Neuronal stem cell (in vitro differentiated cells): ENCODE measurements at regions not wholly inside any gene's neighbourhood (a gene's known extent, or its start where the extent isn't known, plus 50 kb on each side); places are given as distances from the start of the nearest gene placed in this dataset.

Source experiments
- DNase-seq: peaks from one replicate; pipeline ENCODE4 v3.0.0-alpha.2; 2013; ENCODE audit warnings: low spot score
- H2AFZ ChIP-seq: one replicate; pipeline ENCODE4 v1.6.1; 2013; ENCODE audit warnings: mild to moderate bottlenecking, low read length, inconsistent platforms
- H2AK5ac ChIP-seq: 2 replicates; pipeline ENCODE4 v1.6.1; 2013; ENCODE audit warnings: low read depth, mild to moderate bottlenecking, inconsistent platforms, low read length, moderate library complexity, mixed read lengths
- H2BK120ac ChIP-seq: 2 replicates; pipeline ENCODE4 v1.6.1; 2013; ENCODE audit warnings: low read depth, mild to moderate bottlenecking, inconsistent platforms, low read length, moderate library complexity, mixed read lengths
- H2BK12ac ChIP-seq: one replicate; pipeline ENCODE4 v1.6.1; 2013; ENCODE audit warnings: low read length, inconsistent platforms
- H2BK15ac ChIP-seq: 2 replicates; pipeline ENCODE4 v1.6.1; 2013; ENCODE audit warnings: mild to moderate bottlenecking, low read length, inconsistent platforms, mixed read lengths
- H2BK5ac ChIP-seq: one replicate; pipeline ENCODE4 v1.6.1; 2013; ENCODE audit warnings: inconsistent platforms, mild to moderate bottlenecking, low read length, moderate library complexity
- H3K14ac ChIP-seq: one replicate; pipeline ENCODE4 v1.6.1; 2013; ENCODE audit warnings: low read length, inconsistent platforms
- H3K18ac ChIP-seq: 2 replicates; pipeline ENCODE4 v1.6.1; 2013; ENCODE audit warnings: low read length, inconsistent platforms
- H3K23ac ChIP-seq: 2 replicates; pipeline ENCODE4 v1.6.1; 2013; ENCODE audit warnings: low read depth, mild to moderate bottlenecking, mixed read lengths, low read length, inconsistent platforms; ENCODE audit not compliant: poor library complexity
- H3K27ac ChIP-seq: replicated peaks from 3 replicates; pipeline ENCODE4 v1.5.1; 2013; ENCODE audit warnings: low read length, inconsistent platforms
- H3K27me3 ChIP-seq, 3 experiments: 2 replicates each; pipeline ENCODE4 v1.6.1; 2013; ENCODE audit warnings: low read length in 3 of 3, mild to moderate bottlenecking in 2 of 3, inconsistent platforms in 1 of 3, low read depth in 1 of 3, mixed read lengths in 1 of 3, moderate library complexity in 1 of 3; ENCODE audit not compliant: control insufficient read depth in 3 of 3, insufficient read depth in 3 of 3
- H3K36me3 ChIP-seq, 2 donors: replicated peaks in 1 of 2; 2 replicates each; pipeline ENCODE4 v1.6.1; 2013; ENCODE audit warnings: low read length in 2 of 2; ENCODE audit not compliant: control insufficient read depth in 2 of 2, insufficient read depth in 2 of 2
- H3K4ac ChIP-seq: 2 replicates; pipeline ENCODE4 v1.6.1; 2013; ENCODE audit warnings: inconsistent platforms, mild to moderate bottlenecking, low read length, moderate library complexity
- H3K4me1 ChIP-seq, 2 donors: 1 replicate in 1 of 2; 2 replicates in 1 of 2; pipeline ENCODE4 v1.6.1; 2013; ENCODE audit warnings: low read length in 2 of 2, low read depth in 1 of 2; ENCODE audit not compliant: control insufficient read depth in 2 of 2, insufficient read depth in 1 of 2
- H3K4me2 ChIP-seq: one replicate; pipeline ENCODE4 v1.6.1; 2013; ENCODE audit warnings: mild to moderate bottlenecking, low read length, inconsistent platforms; ENCODE audit not compliant: insufficient read depth, poor library complexity, severe bottlenecking
- H3K4me3 ChIP-seq, 2 donors: 2 replicates each; pipeline ENCODE4 v1.5.1; 2013; ENCODE audit warnings: low read length in 2 of 2, mild to moderate bottlenecking in 2 of 2, inconsistent platforms in 1 of 2, moderate library complexity in 1 of 2
- H3K79me1 ChIP-seq: one replicate; pipeline ENCODE4 v1.6.1; 2013; ENCODE audit warnings: low read depth, mild to moderate bottlenecking, inconsistent platforms, low read length, moderate library complexity
- H3K9ac ChIP-seq: one replicate; pipeline ENCODE4 v1.6.1; 2013; ENCODE audit warnings: mild to moderate bottlenecking, low read depth, low read length, inconsistent platforms; ENCODE audit not compliant: poor library complexity
- H3K9me3 ChIP-seq, 2 donors: replicated peaks in 1 of 2; 2 replicates each; pipeline versions ENCODE3 to v1.6.1; 2013; ENCODE audit warnings: low read length in 2 of 2, mild to moderate bottlenecking in 2 of 2, inconsistent platforms in 1 of 2, low read depth in 1 of 2, mixed read lengths in 1 of 2, moderate library complexity in 1 of 2; ENCODE audit not compliant: control insufficient read depth in 2 of 2, insufficient read depth in 1 of 2
- H4K8ac ChIP-seq: one replicate; pipeline ENCODE4 v1.6.1; 2013; ENCODE audit warnings: low read depth, mild to moderate bottlenecking, inconsistent platforms, low read length, moderate library complexity
- H4K91ac ChIP-seq: one replicate; pipeline ENCODE4 v1.6.1; 2013; ENCODE audit warnings: low read length, low read depth, mild to moderate bottlenecking, inconsistent platforms; ENCODE audit not compliant: poor library complexity
- WGBS, 2 donors: extraction: QIAGEN DNeasy Blood & Tissue Kit; methylation state at CpG; one replicate each; pipeline ENCODE4 v1.1.7; 2013; ENCODE audit warnings: missing lambda C conversion rate in 2 of 2, mixed read lengths in 1 of 2; ENCODE audit not compliant: insufficient read length in 2 of 2, insufficient replicate concordance in 1 of 2; ENCODE audit errors: extremely low coverage in 2 of 2; 5-methylcytosine and 5-hydroxymethylcytosine counted together

GRCh38 chr16:16882766-16883165, 503.8 kb downstream of the NPIPA7 start:
- no peaks in the 10 kb centered on the region for H3K27me3 ChIP-seq
- H2AK5ac ChIP-seq = no peak overlapping the region
- H3K23ac ChIP-seq = no peak overlapping the region
- no peak overlapping the region for H2BK15ac ChIP-seq
- no peak overlapping the region for H4K8ac ChIP-seq
- no peaks in the 10 kb centered on the region for H3K9me3 ChIP-seq
- no peak overlapping the region for H3K27ac ChIP-seq
- no peaks in the 10 kb centered on the region for H3K36me3 ChIP-seq
- no peak overlapping the region for H2AFZ ChIP-seq
- no peak for DNase-seq
- whole genome bisulfite sequencing, 2 donors = no CpG with 5 or more reads among the region's 3 CpGs
- H3K9ac ChIP-seq = no peak overlapping the region
- no peak overlapping the region for H3K4me2 ChIP-seq
- H4K91ac ChIP-seq = no peak overlapping the region
- H2BK5ac ChIP-seq = no peak overlapping the region
- H3K4ac ChIP-seq = no peak overlapping the region
- H3K18ac ChIP-seq = no peak overlapping the region
- no peak overlapping the region for H2BK120ac ChIP-seq
- no peak overlapping the region for H3K14ac ChIP-seq
- H2BK12ac ChIP-seq = no peak overlapping the region
- no peaks in the 10 kb centered on the region for H3K79me1 ChIP-seq
- peaks cover 0 to 9% of the 10 kb centered on the region in 2 donors for H3K4me1 ChIP-seq
- H3K4me3 ChIP-seq = no peak overlapping the region

GRCh38 chr16:16884451-16884850, 505.5 kb downstream of the NPIPA7 start:
- WGBS, 2 donors = no CpG with 5 or more reads among the region's 1 CpG

GRCh38 chr16:16887193-16887592, 508.3 kb downstream of the NPIPA7 start:
- no peaks in the 10 kb centered on the region for H3K79me1 ChIP-seq
- no peak overlapping the region for H3K27ac ChIP-seq
- no peak overlapping the region for H4K8ac ChIP-seq
- H4K91ac ChIP-seq = no peak overlapping the region
- no peak overlapping the region for H2BK12ac ChIP-seq
- no peak overlapping the region for H2AK5ac ChIP-seq
- H3K9me3 ChIP-seq = no peaks in the 10 kb centered on the region
- no CpG with 5 or more reads among the region's 4 CpGs for WGBS, 2 donors
- no peak for DNase-seq
- no peak overlapping the region for H2BK15ac ChIP-seq
- no peaks in the 10 kb centered on the region for H3K4me1 ChIP-seq
- no peak overlapping the region for H3K4me3 ChIP-seq
- no peak overlapping the region for H3K9ac ChIP-seq
- H3K4me2 ChIP-seq = no peak overlapping the region
- no peaks in the 10 kb centered on the region for H3K27me3 ChIP-seq
- H2BK120ac ChIP-seq = no peak overlapping the region
- H3K36me3 ChIP-seq = no peaks in the 10 kb centered on the region
- no peak overlapping the region for H3K18ac ChIP-seq
- no peak overlapping the region for H3K4ac ChIP-seq
- H3K23ac ChIP-seq = no peak overlapping the region
- H3K14ac ChIP-seq = no peak overlapping the region
- H2BK5ac ChIP-seq = no peak overlapping the region
- no peak overlapping the region for H2AFZ ChIP-seq

More at GRCh38 chr16:16884451-16884850, 505.5 kb downstream of the NPIPA7 start:
- Histone ChIP-seq H3K23ac (no peak overlapping the region), H2BK12ac (no peak overlapping the region), H2BK5ac (no peak overlapping the region), H3K9ac (no peak overlapping the region), H3K27me3 (no peaks in the 10 kb centered on the region), H3K27ac (no peak overlapping the region), H4K91ac (no peak overlapping the region), H3K14ac (no peak overlapping the region), H3K36me3 (no peaks in the 10 kb centered on the region), H2BK120ac (no peak overlapping the region), H3K18ac (no peak overlapping the region), H2BK15ac (no peak overlapping the region), H3K4me3 (no peak overlapping the region), H3K4me2 (no peak overlapping the region), H2AFZ (no peak overlapping the region), H2AK5ac (no peak overlapping the region), H3K4me1 (peaks cover 0 to 9% of the 10 kb centered on the region in 2 donors), H4K8ac (no peak overlapping the region), H3K4ac (no peak overlapping the region), H3K9me3 (no peaks in the 10 kb centered on the region), H3K79me1 (no peaks in the 10 kb centered on the region)
- DNase-seq = no peak

GRCh38 chr16:16890964-16891363, 512.0 kb downstream of the NPIPA7 start:
- H3K18ac ChIP-seq = no peak overlapping the region
- no peaks in the 10 kb centered on the region for H3K36me3 ChIP-seq
- H3K9me3 ChIP-seq = no peaks in the 10 kb centered on the region
- H2BK120ac ChIP-seq = no peak overlapping the region
- H2BK12ac ChIP-seq = no peak overlapping the region
- H2BK15ac ChIP-seq = no peak overlapping the region
- H3K4ac ChIP-seq = no peak overlapping the region
- no peak for DNase-seq
- no peak overlapping the region for H4K8ac ChIP-seq
- H3K27me3 ChIP-seq = no peaks in the 10 kb centered on the region
- H3K14ac ChIP-seq = no peak overlapping the region
- H2AFZ ChIP-seq = no peak overlapping the region
- H4K91ac ChIP-seq = no peak overlapping the region
- no peak overlapping the region for H3K4me2 ChIP-seq
- H3K9ac ChIP-seq = no peak overlapping the region
- no peak overlapping the region for H2BK5ac ChIP-seq
- H3K79me1 ChIP-seq = no peaks in the 10 kb centered on the region
- WGBS, 2 donors = no CpG with 5 or more reads among the region's 2 CpGs
- H2AK5ac ChIP-seq = no peak overlapping the region
- no peak overlapping the region for H3K27ac ChIP-seq
- H3K4me1 ChIP-seq = no peaks in the 10 kb centered on the region
- no peak overlapping the region for H3K4me3 ChIP-seq
- no peak overlapping the region for H3K23ac ChIP-seq
